GM12865 (cell line): ENCODE measurements at regions not wholly inside any gene's neighbourhood (a gene's known extent, or its start where the extent isn't known, plus 50 kb on each side); places are given as distances from the start of the nearest gene placed in this dataset.

Experiments
- DNase-seq: peaks from one replicate; pipeline ENCODE4 v3.0.0; 2010; ENCODE audit warnings: low read depth
- H3K4me3 ChIP-seq: 2 replicates; pipeline ENCODE4 v1.5.1; 2011; ENCODE audit warnings: mild to moderate bottlenecking, low read depth, low read length, control low read depth
- TF ChIP-seq, protein P1 (sequence below): IDR thresholded peaks from 2 replicates; pipeline ENCODE4 v1.5.1; 2011; ENCODE audit warnings: low read length, control low read depth, low read depth, inconsistent platforms; ENCODE audit not compliant: insufficient read depth; ENCODE audit errors: missing control alignments

DNA sequence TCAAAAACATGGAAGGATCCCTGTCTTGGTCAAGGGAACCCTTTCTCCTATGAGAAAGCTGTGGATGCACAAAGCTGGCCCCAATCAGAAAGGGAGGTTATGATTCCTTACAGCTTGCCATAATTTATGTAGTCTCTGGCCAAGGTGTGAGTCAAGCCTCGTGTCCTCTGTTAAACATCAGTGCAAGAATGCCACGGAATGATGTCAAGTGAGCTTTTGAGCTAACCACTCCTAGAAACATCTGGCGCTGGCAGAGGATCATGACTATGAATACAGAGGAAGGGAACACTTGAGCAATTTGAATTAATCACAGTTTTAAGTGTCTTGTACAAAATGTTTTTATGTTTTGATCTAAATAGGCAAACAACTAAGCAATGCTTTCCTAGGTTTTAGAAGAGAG lies 51.5 kb upstream of the RAP2C start:
- no peak for DNase-seq
- no peak overlapping the region for H3K4me3 ChIP-seq
- TF ChIP-seq, protein P1, sequence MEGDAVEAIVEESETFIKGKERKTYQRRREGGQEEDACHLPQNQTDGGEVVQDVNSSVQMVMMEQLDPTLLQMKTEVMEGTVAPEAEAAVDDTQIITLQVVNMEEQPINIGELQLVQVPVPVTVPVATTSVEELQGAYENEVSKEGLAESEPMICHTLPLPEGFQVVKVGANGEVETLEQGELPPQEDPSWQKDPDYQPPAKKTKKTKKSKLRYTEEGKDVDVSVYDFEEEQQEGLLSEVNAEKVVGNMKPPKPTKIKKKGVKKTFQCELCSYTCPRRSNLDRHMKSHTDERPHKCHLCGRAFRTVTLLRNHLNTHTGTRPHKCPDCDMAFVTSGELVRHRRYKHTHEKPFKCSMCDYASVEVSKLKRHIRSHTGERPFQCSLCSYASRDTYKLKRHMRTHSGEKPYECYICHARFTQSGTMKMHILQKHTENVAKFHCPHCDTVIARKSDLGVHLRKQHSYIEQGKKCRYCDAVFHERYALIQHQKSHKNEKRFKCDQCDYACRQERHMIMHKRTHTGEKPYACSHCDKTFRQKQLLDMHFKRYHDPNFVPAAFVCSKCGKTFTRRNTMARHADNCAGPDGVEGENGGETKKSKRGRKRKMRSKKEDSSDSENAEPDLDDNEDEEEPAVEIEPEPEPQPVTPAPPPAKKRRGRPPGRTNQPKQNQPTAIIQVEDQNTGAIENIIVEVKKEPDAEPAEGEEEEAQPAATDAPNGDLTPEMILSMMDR = no peak

DNA sequence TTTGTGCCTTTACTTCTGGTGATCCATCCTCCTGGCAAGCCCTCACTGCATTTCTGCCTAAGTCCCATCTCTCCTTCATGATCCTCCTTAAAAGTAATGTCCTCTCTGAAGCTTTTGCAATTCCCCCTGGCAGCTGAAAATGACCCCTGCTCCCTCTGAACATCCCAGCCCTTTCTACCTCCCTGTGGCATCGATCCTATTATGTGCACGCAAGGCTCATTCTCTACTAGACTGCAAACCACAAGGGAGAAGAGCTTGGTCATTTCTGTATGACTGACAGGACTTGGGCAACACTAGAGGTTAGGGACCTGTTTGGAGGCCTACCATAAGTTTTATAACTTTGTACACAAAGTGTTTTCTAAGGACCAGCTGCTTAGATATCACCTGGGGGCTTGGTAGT lies 50.8 kb upstream of the RAP2C start:
- H3K4me3 ChIP-seq = no peak overlapping the region

More for the DNA sequence above, 50.8 kb upstream of the RAP2C start:
- no peak for DNase-seq
- TF ChIP-seq, protein P1 = no peak
